ENCODE measurements at regions not wholly inside any gene's neighbourhood (a gene's known extent, or its start where the extent isn't known, plus 50 kb on each side); places are given as distances from the start of the nearest gene placed in this dataset.

- POLR2A ChIA-PET: no interaction called here
- no peak overlapping the region for H3K4me3 Mint-ChIP-seq
These were observed 186.3 kb downstream of the HAUS1 start for GRCh38 chr18:46290440-46291020.

GRCh38 chr18:46291149-46291548, 187.0 kb downstream of the HAUS1 start:
- TF ChIP-seq CTCF (IDR thresholded peaks at IDR 0.05) (no peak), EZH2 (IDR thresholded peaks at IDR 0.05; ENCODE audit: borderline replicate concordance, insufficient read depth, low read depth, low read length, poor library complexity, severe bottlenecking) (no peak)
- intact Hi-C loops (cut with micrococcal nuclease): no loop called here
- POLR2A ChIA-PET: no interaction called here
- whole genome bisulfite sequencing (ENCODE audit: insufficient coverage): 35% methylated on average over 2 of the region's 4 CpGs
- H3K27me3 ChIP-seq (replicated peaks in 1 of 4; ENCODE audit: control extremely low read depth in 1 of 4, control insufficient read depth in 3 of 4, insufficient read depth in 4 of 4, low read length in 3 of 4): no peaks in the 10 kb centered on the region
- no peaks in the 10 kb centered on the region for H3K36me3 ChIP-seq (replicated peaks in 1 of 2; ENCODE audit: control extremely low read depth in 1 of 2, control insufficient read depth in 1 of 2, extremely low read depth in 1 of 2, insufficient read depth in 2 of 2, low read length in 1 of 2)
- no peak overlapping the region for H3K4me2 ChIP-seq (replicated peaks; ENCODE audit: low read depth, low read length, poor library complexity, severe bottlenecking)
- ATAC-seq (ENCODE audit: low read depth) (no peak), DNase-seq (peak; percentile 15)
- H3K4me1 Mint-ChIP-seq: peaks cover 8% of the 10 kb centered on the region
- no peaks in the 10 kb centered on the region for H3K9me3 ChIP-seq (ENCODE audit: control extremely low read depth in 1 of 3, control insufficient read depth in 2 of 3, insufficient read depth in 1 of 3, low read length in 2 of 3)
- H3K9me3 Mint-ChIP-seq (ENCODE audit: insufficient read depth): no peaks in the 10 kb centered on the region
- no peak overlapping the region for H3K4me3 ChIP-seq (ENCODE audit: control extremely low read depth in 1 of 5, extremely low read depth in 1 of 5, insufficient read depth in 1 of 5, low read depth in 2 of 5, low read length in 4 of 5)
- CTCF ChIA-PET: interaction anchor here (1.1 to 1.5 kb wide), 3 partner anchors 10 to 143 kb away, joined by 3 to 5 read pairs (median 3); a partner anchor contains a TSS
- no peak overlapping the region for H3K4me3 Mint-ChIP-seq
- H3K79me2 ChIP-seq (ENCODE audit: control insufficient read depth, insufficient read depth, low read length): no peaks in the 10 kb centered on the region
- no peak overlapping the region for H3K27ac ChIP-seq (ENCODE audit: low read length in 2 of 2)
- no peaks in the 10 kb centered on the region for H4K20me1 ChIP-seq (ENCODE audit: control insufficient read depth, insufficient read depth, low read length, poor library complexity, severe bottlenecking)
- H3K4me1 ChIP-seq (ENCODE audit: control insufficient read depth in 2 of 2, insufficient read depth in 2 of 2, low read length in 2 of 2): no peaks in the 10 kb centered on the region
- no peaks in the 10 kb centered on the region for H3K27me3 Mint-ChIP-seq
- no peak overlapping the region for H3K27ac Mint-ChIP-seq
- no peak overlapping the region for H3K9ac ChIP-seq (ENCODE audit: low read length)
- H2AFZ ChIP-seq (ENCODE audit: insufficient read depth, low read depth, low read length, poor library complexity, severe bottlenecking): no peak overlapping the region

More at GRCh38 chr18:46290440-46291020, 186.3 kb downstream of the HAUS1 start:
- intact Hi-C loops (cut with micrococcal nuclease): no loop called here
- H3K27me3 Mint-ChIP-seq: no peaks in the 10 kb centered on the region
- no peaks in the 10 kb centered on the region for H3K9me3 Mint-ChIP-seq (ENCODE audit: insufficient read depth)
- H3K4me1 Mint-ChIP-seq: peaks cover 8% of the 10 kb centered on the region
- no peaks in the 10 kb centered on the region for H3K4me1 ChIP-seq (ENCODE audit: control insufficient read depth in 2 of 2, insufficient read depth in 2 of 2, low read length in 2 of 2)
- H3K9me3 ChIP-seq (ENCODE audit: control extremely low read depth in 1 of 3, control insufficient read depth in 2 of 3, insufficient read depth in 1 of 3, low read length in 2 of 3): no peaks in the 10 kb centered on the region
- ATAC-seq (ENCODE audit: low read depth) (no peak), DNase-seq (no peak)
- TF ChIP-seq CTCF (IDR thresholded peaks at IDR 0.05) (no peak), EZH2 (IDR thresholded peaks at IDR 0.05; ENCODE audit: borderline replicate concordance, insufficient read depth, low read depth, low read length, poor library complexity, severe bottlenecking) (no peak)
- 93% methylated on average over 7 of the region's 9 CpGs for WGBS (ENCODE audit: insufficient coverage)
- H3K4me2 ChIP-seq (replicated peaks; ENCODE audit: low read depth, low read length, poor library complexity, severe bottlenecking): no peak overlapping the region
- H3K9ac ChIP-seq (ENCODE audit: low read length): no peak overlapping the region
- no peak overlapping the region for H3K27ac ChIP-seq (ENCODE audit: low read length in 2 of 2)
- no peaks in the 10 kb centered on the region for H4K20me1 ChIP-seq (ENCODE audit: control insufficient read depth, insufficient read depth, low read length, poor library complexity, severe bottlenecking)
- H3K4me3 ChIP-seq (ENCODE audit: control extremely low read depth in 1 of 5, extremely low read depth in 1 of 5, insufficient read depth in 1 of 5, low read depth in 2 of 5, low read length in 4 of 5): no peak overlapping the region
- no peaks in the 10 kb centered on the region for H3K36me3 ChIP-seq (replicated peaks in 1 of 2; ENCODE audit: control extremely low read depth in 1 of 2, control insufficient read depth in 1 of 2, extremely low read depth in 1 of 2, insufficient read depth in 2 of 2, low read length in 1 of 2)
- H3K27me3 ChIP-seq (replicated peaks in 1 of 4; ENCODE audit: control extremely low read depth in 1 of 4, control insufficient read depth in 3 of 4, insufficient read depth in 4 of 4, low read length in 3 of 4): no peaks in the 10 kb centered on the region
- CTCF ChIA-PET: interaction anchor here (1.1 to 1.4 kb wide), 3 partner anchors 9 to 142 kb away, joined by 3 to 7 read pairs (median 3); a partner anchor contains a TSS
- H3K79me2 ChIP-seq (ENCODE audit: control insufficient read depth, insufficient read depth, low read length): no peaks in the 10 kb centered on the region
- no peak overlapping the region for H3K27ac Mint-ChIP-seq
- H2AFZ ChIP-seq (ENCODE audit: insufficient read depth, low read depth, low read length, poor library complexity, severe bottlenecking): no peak overlapping the region

Data from B cell (primary cell).